HG03135 (cell line): ENCODE measurements at regions not wholly inside any gene's neighbourhood (a gene's known extent, or its start where the extent isn't known, plus 50 kb on each side); places are given as distances from the start of the nearest gene placed in this dataset.
"Not testable (repeated sequence)": the region's sequence is repeated elsewhere in the genome, so short reads cannot be mapped to it uniquely, and the experiment has no call there.

Experiments used
- ATAC-seq: cut with Tn5 transposase; IDR thresholded peaks from one replicate; pipeline ENCODE4 v1.9.1; 2021; ENCODE audit warnings: mild to moderate bottlenecking, moderate library complexity; ENCODE audit not compliant: unreplicated experiment

DNA sequence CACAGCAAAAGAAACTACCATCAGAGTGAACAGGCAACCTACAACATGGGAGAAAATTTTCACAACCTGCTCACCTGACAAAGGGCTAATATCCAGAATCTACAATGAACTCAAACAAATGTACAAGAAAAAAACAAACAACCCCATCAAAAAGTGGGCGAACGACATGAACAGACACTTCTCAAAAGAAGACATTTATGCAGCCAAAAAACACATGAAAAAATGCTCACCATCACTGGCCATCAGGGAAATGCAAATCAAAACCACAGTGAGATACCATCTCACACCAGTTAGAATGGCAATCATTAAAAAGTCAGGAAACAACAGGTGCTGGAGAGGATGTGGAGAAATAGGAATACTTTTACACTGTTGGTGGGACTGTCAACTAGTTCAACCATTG is 207.8 kb downstream of the USP6NL start:
- ATAC-seq = not testable (repeated sequence)

GRCh38 chr10:11403116-11403515 is 208.3 kb downstream of the USP6NL start:
- ATAC-seq = peak; percentile 59

DNA sequence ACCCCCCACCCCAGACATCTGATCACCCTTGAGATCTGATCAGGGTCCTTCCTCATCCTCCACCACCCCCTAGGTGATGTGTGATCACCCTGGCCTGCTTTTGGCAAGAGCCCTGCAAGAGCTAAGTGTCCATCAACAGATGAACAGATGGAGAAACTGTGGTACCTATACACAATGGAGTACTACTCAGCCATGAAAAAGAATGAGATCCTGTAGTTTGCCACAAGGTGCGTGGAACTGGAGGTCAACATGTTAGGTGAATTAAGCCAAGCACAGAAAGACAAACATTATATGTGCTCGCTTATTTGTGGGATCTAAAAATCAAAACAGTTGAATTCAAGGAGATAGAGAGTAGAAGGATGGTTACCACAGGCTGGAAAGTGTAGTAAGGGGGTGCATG is 209.1 kb downstream of the USP6NL start:
- ATAC-seq = no peak

GRCh38 chr10:11401264-11402235 is 209.9 kb downstream of the USP6NL start:
- ATAC-seq = no peak

DNA sequence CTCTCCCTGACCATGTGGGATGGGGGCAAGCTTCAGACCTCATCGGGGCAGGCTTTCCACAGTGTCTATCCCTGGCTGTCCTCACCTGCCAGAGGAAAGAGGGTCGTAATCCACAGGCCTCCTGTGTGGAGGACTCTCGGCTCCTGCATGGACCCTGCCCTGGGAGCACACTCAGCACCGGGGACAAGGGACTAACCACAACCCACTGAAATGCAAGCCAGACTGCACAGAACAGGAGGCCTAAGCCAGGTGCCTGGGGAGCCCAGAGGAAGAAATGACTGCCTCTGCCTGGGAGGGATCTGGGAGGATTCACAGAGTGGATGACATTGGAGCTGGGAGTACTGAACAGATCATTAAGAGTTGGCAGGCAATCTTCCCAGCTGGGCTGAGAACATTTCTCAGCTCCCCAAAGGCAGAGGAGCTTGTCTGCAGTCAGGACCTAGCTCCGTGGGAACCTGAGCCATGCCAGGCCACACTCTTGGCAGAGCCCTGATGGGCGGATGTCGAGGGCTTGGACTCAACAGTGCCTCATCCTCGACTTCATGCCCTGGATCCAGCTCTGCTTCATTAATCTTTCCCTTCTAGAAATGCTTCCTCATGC is 213.4 kb downstream of the USP6NL start:
- no peak for ATAC-seq

DNA sequence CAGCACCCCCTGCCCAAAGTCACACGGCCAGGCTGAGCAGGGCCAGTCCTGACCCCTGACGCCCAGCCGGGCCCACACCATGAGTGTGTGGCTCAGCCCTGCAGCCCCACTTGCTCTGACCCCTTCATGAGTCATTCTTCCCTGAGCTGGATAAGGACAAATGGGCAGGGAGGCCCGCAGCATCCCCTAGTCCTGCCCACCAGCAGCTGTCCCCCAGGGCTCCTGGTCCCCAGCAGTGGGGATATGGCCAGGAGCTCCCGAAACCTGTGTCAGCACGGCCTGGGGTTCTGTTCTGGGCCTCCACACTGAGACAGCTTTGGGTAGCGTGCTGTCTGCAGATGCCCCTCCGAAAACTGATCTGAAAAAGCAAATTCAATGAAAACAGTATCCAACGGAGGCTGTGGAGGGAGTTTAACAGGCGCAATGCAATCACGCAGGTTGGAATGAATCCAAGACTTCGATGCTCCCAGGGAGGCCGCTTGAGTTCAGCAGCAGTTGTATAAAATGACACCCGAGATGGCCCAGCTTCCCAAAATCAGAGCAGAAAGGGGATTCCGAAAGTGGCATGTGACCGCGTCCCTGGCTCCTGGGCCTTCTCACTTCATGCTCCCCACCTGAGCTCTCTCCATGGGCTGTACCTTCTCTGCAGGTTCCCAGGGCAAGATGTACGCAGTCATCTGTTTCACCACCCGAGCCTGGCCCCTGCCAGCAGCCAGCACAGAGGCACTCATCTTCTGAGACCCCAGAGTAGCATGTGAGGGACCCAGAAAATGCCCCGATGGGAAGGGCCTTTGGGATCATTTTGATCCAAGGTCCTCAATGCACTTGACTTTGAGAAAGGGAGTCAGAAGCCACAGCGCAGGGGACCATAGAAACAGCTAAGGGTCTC is 214.1 kb downstream of the USP6NL start:
- no peak for ATAC-seq

- ATAC-seq = no peak
Observed at GRCh38 chr10:11396311-11396955, 215.0 kb downstream of the USP6NL start.

DNA sequence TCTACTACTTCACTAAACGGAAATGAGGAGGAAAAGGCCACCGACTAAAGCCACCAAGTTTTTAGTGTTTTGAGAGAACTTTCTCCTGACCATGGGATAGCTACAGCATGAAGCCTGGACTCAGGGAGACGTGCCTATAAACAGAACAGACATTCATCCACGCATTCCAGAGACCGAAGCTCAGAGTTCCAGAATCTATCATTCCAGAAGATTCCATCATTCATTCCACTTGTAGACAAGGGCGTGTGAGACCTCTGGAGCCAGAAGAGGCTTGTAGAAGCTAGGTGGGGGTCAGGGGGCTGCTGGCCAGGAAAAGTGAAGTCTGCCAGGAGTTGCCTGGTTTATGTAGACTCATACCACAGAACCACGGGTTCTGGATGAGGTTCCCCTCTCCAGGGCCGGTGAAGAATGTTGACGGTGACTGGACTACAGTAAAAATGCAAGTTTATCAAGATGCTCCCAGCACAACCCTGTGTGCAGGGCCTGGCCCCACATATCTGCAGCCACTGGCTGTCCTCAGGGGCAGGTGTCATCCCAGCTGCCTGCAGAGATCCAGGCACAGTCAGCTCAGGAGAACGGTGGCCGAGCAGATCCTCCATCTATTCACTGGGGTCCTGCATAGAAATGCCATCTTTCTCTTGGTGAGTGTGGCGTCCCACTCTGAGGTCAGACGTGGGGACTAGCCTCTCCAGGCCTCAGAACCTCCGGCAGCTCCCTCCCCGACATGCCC is 215.7 kb downstream of the USP6NL start:
- no peak for ATAC-seq

- no peak for ATAC-seq
Observed at GRCh38 chr10:11395161-11395560, 216.3 kb downstream of the USP6NL start.

- ATAC-seq = no peak
Observed at GRCh38 chr10:11393858-11394257, 217.6 kb downstream of the USP6NL start.

- ATAC-seq = no peak
Observed at GRCh38 chr10:11392776-11393175, 218.7 kb downstream of the USP6NL start.

DNA sequence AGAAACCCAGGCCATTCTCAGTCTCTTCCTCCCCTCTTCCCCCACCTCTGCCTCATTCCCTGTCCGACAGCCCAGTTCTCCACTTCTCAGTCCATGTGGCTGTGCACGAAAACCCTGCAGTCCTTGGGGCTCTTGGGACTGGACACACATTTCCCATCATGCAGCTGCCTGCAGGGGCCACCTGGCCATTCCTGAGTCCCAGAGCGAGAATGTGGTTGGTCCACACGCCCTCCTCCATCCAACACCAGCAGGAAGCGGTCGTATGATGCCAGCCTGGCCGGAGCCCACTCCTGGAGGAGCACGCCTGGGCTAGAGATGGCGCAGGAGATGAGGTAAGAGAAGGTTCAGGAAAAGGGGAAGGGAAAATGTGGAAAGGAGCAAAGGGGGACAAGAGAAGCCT is 222.5 kb downstream of the USP6NL start:
- no peak for ATAC-seq

GRCh38 chr10:11387551-11388222 is 223.8 kb downstream of the USP6NL start:
- no peak for ATAC-seq

DNA sequence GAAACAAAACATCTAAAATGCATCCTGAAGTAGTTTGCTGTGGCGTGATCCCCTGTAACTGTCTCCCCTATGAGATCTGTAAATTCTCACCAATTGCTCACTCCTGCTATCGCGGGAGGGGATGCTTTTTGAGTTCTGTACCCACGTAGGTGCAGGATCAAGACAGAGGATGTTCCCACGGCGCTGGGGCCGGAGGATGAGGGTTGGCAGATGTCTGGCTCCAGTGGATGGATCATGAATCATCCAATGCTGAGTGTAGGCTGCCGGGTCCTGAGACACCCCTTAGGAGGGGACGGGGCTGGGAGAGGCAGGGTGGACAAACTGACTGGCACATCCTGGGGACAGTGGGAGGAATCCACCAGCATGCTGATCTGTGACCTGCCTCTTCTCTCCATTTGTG is 224.4 kb downstream of the USP6NL start:
- ATAC-seq = no peak
